Breast epithelium (tissue), 4 donors: ENCODE measurements at regions not wholly inside any gene's neighbourhood (a gene's known extent, or its start where the extent isn't known, plus 50 kb on each side); places are given as distances from the start of the nearest gene placed in this dataset.

Experiments
- DNase-seq, 2 donors: peaks; one replicate each; pipeline ENCODE4 v3.0.0-alpha.2; 2019; ENCODE audit warnings: low spot score in 2 of 2
- H3K27ac ChIP-seq, 2 donors: fragments of 200-600 bp; sonication (generic) in 1 of 2; one replicate each; pipeline ENCODE4 v1.5.1; 2016 to 2019; ENCODE audit warnings: mild to moderate bottlenecking in 1 of 2
- H3K27me3 ChIP-seq, 2 donors: fragments of 200-600 bp; sonication (generic) in 1 of 2; one replicate each; pipeline versions ENCODE4 v1.5.1 to v1.6.0; 2017 to 2019; ENCODE audit warnings: control low read depth in 1 of 2, mild to moderate bottlenecking in 1 of 2
- H3K36me3 ChIP-seq: fragments of 200-600 bp; one replicate; pipeline ENCODE4 v1.5.1; 2019
- H3K4me1 ChIP-seq, 2 donors: fragments of 200-600 bp; sonication (generic); one replicate each; pipeline ENCODE4 v1.5.1; 2016 to 2019; ENCODE audit warnings: control low read depth in 1 of 2
- H3K4me3 ChIP-seq, 3 donors: fragments of 200-600 bp; sonication (generic); 1 replicate in 2 of 3; 2 replicates in 1 of 3; pipeline ENCODE4 v1.5.1; 2016 to 2019; ENCODE audit warnings: mild to moderate bottlenecking in 3 of 3, moderate library complexity in 2 of 3
- H3K9me3 ChIP-seq, 2 donors: fragments of 200-600 bp; sonication (generic) in 1 of 2; one replicate each; pipeline ENCODE4 v1.5.1; 2016 to 2019; ENCODE audit warnings: control low read depth in 1 of 2
- POLR2A ChIP-seq: fragments of 450-650 bp; IDR thresholded peaks from one replicate; pipeline ENCODE4 v1.6.1; 2016; ENCODE audit warnings: antibody characterized with exemption, mild to moderate bottlenecking, moderate library complexity
- POLR2AphosphoS5 ChIP-seq, 3 donors: sonication (generic); formaldehyde crosslinking; IDR thresholded peaks; one replicate each; pipeline ENCODE4 v1.6.1; 2017; ENCODE audit warnings: antibody characterized with exemption in 3 of 3
- intact Hi-C: fragments of 100-400 bp; cut with DNase I; formaldehyde crosslinking; loops from one replicate; pipeline ENCODE4 v1.15.1; 2023; ENCODE audit warnings: low total_unique reads
- TF ChIP-seq, protein P1 (sequence below), 3 donors: fragments of 450-650 bp; IDR thresholded peaks; one replicate each; pipeline ENCODE4 v1.5.1; 2016 to 2017; ENCODE audit warnings: antibody characterized with exemption in 3 of 3, mild to moderate bottlenecking in 3 of 3, moderate library complexity in 3 of 3

DNA sequence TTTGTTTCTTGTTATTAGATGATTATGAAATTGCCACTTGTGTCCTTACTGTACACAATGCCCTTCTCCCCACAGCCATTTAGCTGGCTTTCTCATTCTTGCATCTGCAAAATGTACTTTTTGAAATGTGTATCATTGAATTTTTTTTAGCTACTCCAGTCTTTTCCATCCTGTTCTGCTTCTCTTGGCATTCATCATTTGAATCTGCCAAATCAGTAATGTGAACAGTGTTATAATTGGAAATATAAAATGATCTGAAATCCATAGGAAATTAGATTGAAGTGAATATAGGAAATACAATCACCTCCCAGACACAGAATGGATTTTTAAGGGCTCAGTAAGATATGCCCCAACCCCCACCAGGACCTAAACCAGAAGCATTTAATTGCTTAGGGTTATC, 253.4 kb downstream of the C12orf50 start:
- TF ChIP-seq POLR2A, result no peak
- TF ChIP-seq POLR2AphosphoS5 (IDR thresholded peaks at IDR 0.05), result no peak
- TF ChIP-seq, protein P1, sequence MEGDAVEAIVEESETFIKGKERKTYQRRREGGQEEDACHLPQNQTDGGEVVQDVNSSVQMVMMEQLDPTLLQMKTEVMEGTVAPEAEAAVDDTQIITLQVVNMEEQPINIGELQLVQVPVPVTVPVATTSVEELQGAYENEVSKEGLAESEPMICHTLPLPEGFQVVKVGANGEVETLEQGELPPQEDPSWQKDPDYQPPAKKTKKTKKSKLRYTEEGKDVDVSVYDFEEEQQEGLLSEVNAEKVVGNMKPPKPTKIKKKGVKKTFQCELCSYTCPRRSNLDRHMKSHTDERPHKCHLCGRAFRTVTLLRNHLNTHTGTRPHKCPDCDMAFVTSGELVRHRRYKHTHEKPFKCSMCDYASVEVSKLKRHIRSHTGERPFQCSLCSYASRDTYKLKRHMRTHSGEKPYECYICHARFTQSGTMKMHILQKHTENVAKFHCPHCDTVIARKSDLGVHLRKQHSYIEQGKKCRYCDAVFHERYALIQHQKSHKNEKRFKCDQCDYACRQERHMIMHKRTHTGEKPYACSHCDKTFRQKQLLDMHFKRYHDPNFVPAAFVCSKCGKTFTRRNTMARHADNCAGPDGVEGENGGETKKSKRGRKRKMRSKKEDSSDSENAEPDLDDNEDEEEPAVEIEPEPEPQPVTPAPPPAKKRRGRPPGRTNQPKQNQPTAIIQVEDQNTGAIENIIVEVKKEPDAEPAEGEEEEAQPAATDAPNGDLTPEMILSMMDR (IDR thresholded peaks at IDR 0.05), result no peak
- Histone ChIP-seq H3K27me3 (no peaks in the 10 kb centered on the region), H3K27ac (no peak overlapping the region), H3K4me1 (no peaks in the 10 kb centered on the region), H3K4me3 (no peak overlapping the region), H3K9me3 (no peaks in the 10 kb centered on the region), H3K36me3 (no peaks in the 10 kb centered on the region)
- DNase-seq, result no peak
- intact Hi-C loops, result no loop called here

DNA sequence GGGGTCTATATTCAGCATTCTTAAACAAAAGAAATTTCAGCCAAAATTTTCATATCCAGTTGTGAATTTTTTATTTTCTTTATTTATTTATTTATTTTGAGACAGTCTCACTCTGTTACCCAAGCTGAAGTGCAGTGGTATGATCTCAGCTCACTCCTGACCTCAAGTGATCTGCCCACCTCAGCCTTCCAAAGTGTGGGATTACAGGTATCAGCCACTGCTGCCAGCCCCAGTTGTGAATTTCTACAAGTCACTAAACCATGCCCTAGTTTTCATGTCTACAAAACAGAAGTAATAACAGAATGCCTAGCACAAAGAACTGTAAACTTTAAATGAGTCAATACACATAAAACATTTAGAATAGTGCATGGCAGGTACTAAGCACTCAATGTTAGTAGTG, 254.2 kb downstream of the C12orf50 start:
- no peaks in the 10 kb centered on the region for H3K36me3 ChIP-seq
- H3K27ac ChIP-seq, result no peak overlapping the region
- H3K27me3 ChIP-seq, result no peaks in the 10 kb centered on the region
- H3K4me1 ChIP-seq, result no peaks in the 10 kb centered on the region
- no peak overlapping the region for H3K4me3 ChIP-seq
- TF ChIP-seq, protein P1 (IDR thresholded peaks at IDR 0.05), result no peak
- TF ChIP-seq POLR2AphosphoS5 (IDR thresholded peaks at IDR 0.05) (no peak), POLR2A (no peak)
- intact Hi-C loops, result no loop called here
- DNase-seq, result no peak
- H3K9me3 ChIP-seq, result no peaks in the 10 kb centered on the region

DNA sequence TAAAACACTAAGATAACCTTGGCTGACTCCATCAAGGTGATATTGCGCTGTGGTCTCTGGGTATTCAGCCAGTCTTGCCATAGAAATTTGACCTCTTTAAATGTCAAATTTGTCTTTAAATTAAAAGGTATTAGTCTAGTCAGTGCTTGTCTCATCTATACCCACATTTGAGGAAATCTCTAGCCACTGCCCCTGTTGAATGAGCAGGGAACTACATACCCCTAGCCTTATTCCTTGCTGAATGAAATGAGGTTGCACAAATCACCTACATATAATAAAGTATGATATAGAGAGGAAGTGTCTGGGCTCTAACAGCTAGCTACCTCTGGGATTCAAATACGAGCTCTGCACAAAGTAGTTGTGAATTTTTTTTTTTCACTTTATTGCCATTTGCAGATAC, 256.8 kb downstream of the C12orf50 start:
- Histone ChIP-seq H3K27ac (no peak overlapping the region), H3K27me3 (no peaks in the 10 kb centered on the region), H3K36me3 (no peaks in the 10 kb centered on the region), H3K4me3 (no peak overlapping the region), H3K4me1 (no peaks in the 10 kb centered on the region), H3K9me3 (no peaks in the 10 kb centered on the region)
- TF ChIP-seq POLR2A (no peak), POLR2AphosphoS5 (IDR thresholded peaks at IDR 0.05) (no peak)
- TF ChIP-seq, protein P1 (IDR thresholded peaks at IDR 0.05), result no peak
- no peak for DNase-seq
- intact Hi-C loops, result no loop called here

DNA sequence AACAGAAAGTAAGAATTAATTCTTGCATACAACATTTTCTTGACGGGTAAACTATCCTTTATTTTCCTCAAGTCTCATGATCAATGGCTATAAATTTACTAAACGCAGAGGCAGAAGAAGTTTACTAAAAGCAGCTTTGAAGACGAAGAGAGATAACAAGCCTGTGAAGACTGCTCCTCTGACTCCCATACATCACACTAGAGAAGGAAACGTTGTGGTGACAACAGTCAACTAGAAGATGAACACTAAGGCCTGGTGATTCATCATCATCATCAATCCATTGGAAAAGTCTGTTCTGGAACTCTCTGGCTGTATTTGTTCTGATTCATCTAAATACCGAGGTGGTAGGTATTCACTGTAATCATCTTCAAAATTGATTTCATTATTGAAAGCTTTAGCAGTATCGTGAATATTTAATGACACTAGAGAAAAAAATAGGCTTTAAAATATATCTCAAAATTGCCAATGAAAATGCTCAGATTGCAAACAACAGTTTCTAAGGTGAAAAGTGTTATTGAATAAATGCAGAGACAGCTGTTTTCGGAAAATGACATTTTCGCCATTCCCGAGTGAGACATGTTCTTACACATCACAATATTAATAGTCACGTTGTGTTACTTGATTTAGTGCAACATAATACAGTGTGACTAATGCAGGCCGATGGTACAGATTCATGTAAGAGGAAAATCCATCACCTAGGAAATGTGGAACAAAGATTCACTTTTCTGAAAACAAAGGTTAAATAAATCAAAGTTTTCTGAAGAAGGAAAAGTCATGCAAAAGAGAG, 260.5 kb downstream of the C12orf50 start:
- H3K9me3 ChIP-seq, result no peaks in the 10 kb centered on the region
- no peaks in the 10 kb centered on the region for H3K4me1 ChIP-seq
- H3K27ac ChIP-seq, result no peak overlapping the region
- H3K36me3 ChIP-seq, result no peaks in the 10 kb centered on the region
- H3K4me3 ChIP-seq, result no peak overlapping the region
- DNase-seq, result no peak
- intact Hi-C loops, result no loop called here
- H3K27me3 ChIP-seq, result no peaks in the 10 kb centered on the region
- TF ChIP-seq POLR2A (no peak), POLR2AphosphoS5 (IDR thresholded peaks at IDR 0.05) (no peak)
- TF ChIP-seq, protein P1 (IDR thresholded peaks at IDR 0.05), result no peak

DNA sequence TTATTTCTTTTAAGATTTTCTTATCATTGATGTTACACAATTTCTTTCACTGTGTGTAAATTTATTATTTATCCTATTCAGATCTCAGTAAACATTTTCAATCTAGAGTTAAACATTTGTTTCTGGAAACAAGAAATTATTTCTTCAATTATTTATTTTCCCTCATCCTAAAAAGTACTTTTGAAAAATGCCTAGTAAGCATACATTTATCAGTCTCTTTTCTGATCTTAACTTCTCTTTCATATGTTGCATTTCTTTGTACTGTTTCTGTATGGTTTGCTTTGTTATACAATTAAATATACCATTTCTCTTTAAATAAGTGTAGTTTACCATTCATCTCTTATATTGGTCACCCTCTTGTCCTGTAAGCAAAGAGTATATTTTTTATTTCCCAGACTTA, 263.2 kb downstream of the C12orf50 start:
- Histone ChIP-seq H3K27me3 (no peaks in the 10 kb centered on the region), H3K27ac (no peak overlapping the region), H3K9me3 (no peaks in the 10 kb centered on the region), H3K4me3 (no peak overlapping the region), H3K36me3 (no peaks in the 10 kb centered on the region), H3K4me1 (no peaks in the 10 kb centered on the region)
- intact Hi-C loops, result no loop called here
- no peak for DNase-seq
- TF ChIP-seq POLR2A, result no peak
- TF ChIP-seq, protein P1 (IDR thresholded peaks at IDR 0.05), result no peak
- no peak for TF ChIP-seq POLR2AphosphoS5 (IDR thresholded peaks at IDR 0.05)
